ENCODE measurements at regions not wholly inside any gene's neighbourhood (a gene's known extent, or its start where the extent isn't known, plus 50 kb on each side); places are given as distances from the start of the nearest gene placed in this dataset.
A peak's percentile ranks its signal among the peaks of the same experiment; 100 is the strongest.

GRCh38 chr1:9419369-9420041 is 119.8 kb upstream of the SLC25A33 start:
- no peak overlapping the region for H3K27ac ChIP-seq (ENCODE audit: low read length)
- WGBS (ENCODE audit: insufficient coverage, low lambda C conversion rate): no CpG with 5 or more reads among the region's 8 CpGs
- H3K36me3 ChIP-seq (ENCODE audit: control insufficient read depth, insufficient read depth, low read length): no peaks in the 10 kb centered on the region
- peaks cover 3% of the 10 kb centered on the region for H3K9me3 ChIP-seq (ENCODE audit: control insufficient read depth, low read depth, low read length)
- no peak overlapping the region for H3K4me3 ChIP-seq (ENCODE audit: low read length)
- no peaks in the 10 kb centered on the region for H3K4me1 ChIP-seq (ENCODE audit: control insufficient read depth, insufficient read depth, low read length)
- no peak for DNase-seq
- no peaks in the 10 kb centered on the region for H3K27me3 ChIP-seq (ENCODE audit: control insufficient read depth, insufficient read depth, low read length)

GRCh38 chr1:9420835-9421532 is 118.3 kb upstream of the SLC25A33 start:
- Histone ChIP-seq H3K9me3 (ENCODE audit: control insufficient read depth, low read depth, low read length) (peaks cover 3% of the 10 kb centered on the region), H3K27me3 (ENCODE audit: control insufficient read depth, insufficient read depth, low read length) (no peaks in the 10 kb centered on the region), H3K4me1 (ENCODE audit: control insufficient read depth, insufficient read depth, low read length) (no peaks in the 10 kb centered on the region), H3K36me3 (ENCODE audit: control insufficient read depth, insufficient read depth, low read length) (no peaks in the 10 kb centered on the region), H3K4me3 (ENCODE audit: low read length) (no peak overlapping the region), H3K27ac (ENCODE audit: low read length) (no peak overlapping the region)
- no CpG with 5 or more reads among the region's 5 CpGs for WGBS (ENCODE audit: insufficient coverage, low lambda C conversion rate)
- DNase-seq: no peak

GRCh38 chr1:9421533-9421873 is 117.8 kb upstream of the SLC25A33 start:
- Histone ChIP-seq H3K9me3 (ENCODE audit: control insufficient read depth, low read depth, low read length) (peaks cover 3% of the 10 kb centered on the region), H3K27me3 (ENCODE audit: control insufficient read depth, insufficient read depth, low read length) (no peaks in the 10 kb centered on the region), H3K4me3 (ENCODE audit: low read length) (no peak overlapping the region), H3K4me1 (ENCODE audit: control insufficient read depth, insufficient read depth, low read length) (no peaks in the 10 kb centered on the region), H3K27ac (ENCODE audit: low read length) (no peak overlapping the region), H3K36me3 (ENCODE audit: control insufficient read depth, insufficient read depth, low read length) (no peaks in the 10 kb centered on the region)
- no peak for DNase-seq
- whole genome bisulfite sequencing (ENCODE audit: insufficient coverage, low lambda C conversion rate): no CpG with 5 or more reads among the region's 5 CpGs

GRCh38 chr1:9422321-9422720 is 116.9 kb upstream of the SLC25A33 start:
- Histone ChIP-seq H3K27ac (ENCODE audit: low read length) (no peak overlapping the region), H3K9me3 (ENCODE audit: control insufficient read depth, low read depth, low read length) (peaks cover 3% of the 10 kb centered on the region), H3K4me3 (ENCODE audit: low read length) (no peak overlapping the region), H3K4me1 (ENCODE audit: control insufficient read depth, insufficient read depth, low read length) (no peaks in the 10 kb centered on the region), H3K36me3 (ENCODE audit: control insufficient read depth, insufficient read depth, low read length) (no peaks in the 10 kb centered on the region), H3K27me3 (ENCODE audit: control insufficient read depth, insufficient read depth, low read length) (no peaks in the 10 kb centered on the region)
- DNase-seq: no peak
- WGBS (ENCODE audit: insufficient coverage, low lambda C conversion rate): no CpG with 5 or more reads among the region's 14 CpGs

- H3K27ac ChIP-seq (ENCODE audit: low read length): no peak overlapping the region
- no peaks in the 10 kb centered on the region for H3K4me1 ChIP-seq (ENCODE audit: control insufficient read depth, insufficient read depth, low read length)
- H3K4me3 ChIP-seq (ENCODE audit: low read length): no peak overlapping the region
- H3K27me3 ChIP-seq (ENCODE audit: control insufficient read depth, insufficient read depth, low read length): no peaks in the 10 kb centered on the region
- no peaks in the 10 kb centered on the region for H3K36me3 ChIP-seq (ENCODE audit: control insufficient read depth, insufficient read depth, low read length)
- WGBS (ENCODE audit: insufficient coverage, low lambda C conversion rate): no CpG with 5 or more reads among the region's 12 CpGs
- no peak for DNase-seq
- H3K9me3 ChIP-seq (ENCODE audit: control insufficient read depth, low read depth, low read length): peaks cover 3% of the 10 kb centered on the region
Observed at GRCh38 chr1:9422911-9423505, 116.3 kb upstream of the SLC25A33 start.

- H3K4me3 ChIP-seq (ENCODE audit: low read length): no peak overlapping the region
- peaks cover 3% of the 10 kb centered on the region for H3K9me3 ChIP-seq (ENCODE audit: control insufficient read depth, low read depth, low read length)
- no peak overlapping the region for H3K27ac ChIP-seq (ENCODE audit: low read length)
- H3K4me1 ChIP-seq (ENCODE audit: control insufficient read depth, insufficient read depth, low read length): peaks cover 5% of the 10 kb centered on the region
- DNase-seq: no peak
- H3K36me3 ChIP-seq (ENCODE audit: control insufficient read depth, insufficient read depth, low read length): no peaks in the 10 kb centered on the region
- no CpG with 5 or more reads among the region's 4 CpGs for WGBS (ENCODE audit: insufficient coverage, low lambda C conversion rate)
- H3K27me3 ChIP-seq (ENCODE audit: control insufficient read depth, insufficient read depth, low read length): no peaks in the 10 kb centered on the region
Observed at GRCh38 chr1:9424261-9424660, 115.0 kb upstream of the SLC25A33 start.

GRCh38 chr1:9425859-9426258 is 113.4 kb upstream of the SLC25A33 start:
- WGBS (ENCODE audit: insufficient coverage, low lambda C conversion rate): no CpG with 5 or more reads among the region's 7 CpGs
- Histone ChIP-seq H3K9me3 (ENCODE audit: control insufficient read depth, low read depth, low read length) (peaks cover 3% of the 10 kb centered on the region), H3K27me3 (ENCODE audit: control insufficient read depth, insufficient read depth, low read length) (no peaks in the 10 kb centered on the region), H3K4me1 (ENCODE audit: control insufficient read depth, insufficient read depth, low read length) (peaks cover 10% of the 10 kb centered on the region), H3K4me3 (ENCODE audit: low read length) (no peak overlapping the region), H3K36me3 (ENCODE audit: control insufficient read depth, insufficient read depth, low read length) (no peaks in the 10 kb centered on the region), H3K27ac (ENCODE audit: low read length) (no peak overlapping the region)
- no peak for DNase-seq

- Histone ChIP-seq H3K4me1 (ENCODE audit: control insufficient read depth, insufficient read depth, low read length) (peaks cover 10% of the 10 kb centered on the region), H3K4me3 (ENCODE audit: low read length) (no peak overlapping the region), H3K27me3 (ENCODE audit: control insufficient read depth, insufficient read depth, low read length) (no peaks in the 10 kb centered on the region), H3K27ac (ENCODE audit: low read length) (no peak overlapping the region), H3K36me3 (ENCODE audit: control insufficient read depth, insufficient read depth, low read length) (no peaks in the 10 kb centered on the region), H3K9me3 (ENCODE audit: control insufficient read depth, low read depth, low read length) (peaks cover 3% of the 10 kb centered on the region)
- DNase-seq: peak in 1 of 2 donors; percentile 48
- WGBS (ENCODE audit: insufficient coverage, low lambda C conversion rate): no CpG with 5 or more reads among the region's 13 CpGs
Observed at GRCh38 chr1:9426291-9426711, 113.0 kb upstream of the SLC25A33 start.

- Histone ChIP-seq H3K9me3 (ENCODE audit: control insufficient read depth, low read depth, low read length) (peaks cover under 1% of the 10 kb centered on the region), H3K4me1 (ENCODE audit: control insufficient read depth, insufficient read depth, low read length) (peaks cover 10% of the 10 kb centered on the region), H3K4me3 (ENCODE audit: low read length) (no peak overlapping the region), H3K27ac (ENCODE audit: low read length) (no peak overlapping the region), H3K36me3 (ENCODE audit: control insufficient read depth, insufficient read depth, low read length) (no peaks in the 10 kb centered on the region), H3K27me3 (ENCODE audit: control insufficient read depth, insufficient read depth, low read length) (no peaks in the 10 kb centered on the region)
- no peak for DNase-seq
- no CpG with 5 or more reads among the region's 2 CpGs for WGBS (ENCODE audit: insufficient coverage, low lambda C conversion rate)
Observed at GRCh38 chr1:9427388-9427787, 111.9 kb upstream of the SLC25A33 start.

GRCh38 chr1:9428601-9429341 is 110.5 kb upstream of the SLC25A33 start:
- Histone ChIP-seq H3K36me3 (ENCODE audit: control insufficient read depth, insufficient read depth, low read length) (no peaks in the 10 kb centered on the region), H3K27me3 (ENCODE audit: control insufficient read depth, insufficient read depth, low read length) (no peaks in the 10 kb centered on the region), H3K27ac (ENCODE audit: low read length) (peak overlapping the region; percentile 75), H3K4me3 (ENCODE audit: low read length) (peak overlapping the region; percentile 63), H3K9me3 (ENCODE audit: control insufficient read depth, low read depth, low read length) (no peaks in the 10 kb centered on the region), H3K4me1 (ENCODE audit: control insufficient read depth, insufficient read depth, low read length) (peaks cover 12% of the 10 kb centered on the region)
- no CpG with 5 or more reads among the region's 48 CpGs for WGBS (ENCODE audit: insufficient coverage, low lambda C conversion rate)
- peak; percentile 100 for DNase-seq

Measured in large intestine (tissue), 3 donors.